ENCODE measurements at regions not wholly inside any gene's neighbourhood (a gene's known extent, or its start where the extent isn't known, plus 50 kb on each side); places are given as distances from the start of the nearest gene placed in this dataset.

- no peak for DNase-seq (ENCODE audit: low read depth, low spot score)
Measured at GRCh38 chr3:160163229-160163878, 61.9 kb upstream of the C3orf80 start.

DNA sequence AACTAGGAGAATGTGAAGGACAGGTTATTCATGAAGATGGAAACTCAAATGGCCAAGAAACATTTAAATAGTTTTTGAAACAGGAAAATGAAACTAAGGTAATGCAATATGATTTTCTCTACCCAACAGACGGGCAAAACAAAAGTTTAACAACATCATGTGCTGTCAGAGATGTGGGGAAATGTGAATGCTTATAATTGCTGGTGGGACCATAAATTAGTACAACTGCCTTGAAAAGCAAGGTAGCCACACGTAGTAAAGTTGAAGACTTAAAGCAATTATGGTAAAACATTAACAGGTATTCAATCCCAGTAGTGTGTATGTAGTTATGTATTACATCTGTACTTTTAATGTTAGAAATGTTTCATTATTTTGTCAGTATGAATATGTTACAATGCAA lies 57.0 kb upstream of the C3orf80 start:
- no peak for DNase-seq (ENCODE audit: low read depth, low spot score)

DNA sequence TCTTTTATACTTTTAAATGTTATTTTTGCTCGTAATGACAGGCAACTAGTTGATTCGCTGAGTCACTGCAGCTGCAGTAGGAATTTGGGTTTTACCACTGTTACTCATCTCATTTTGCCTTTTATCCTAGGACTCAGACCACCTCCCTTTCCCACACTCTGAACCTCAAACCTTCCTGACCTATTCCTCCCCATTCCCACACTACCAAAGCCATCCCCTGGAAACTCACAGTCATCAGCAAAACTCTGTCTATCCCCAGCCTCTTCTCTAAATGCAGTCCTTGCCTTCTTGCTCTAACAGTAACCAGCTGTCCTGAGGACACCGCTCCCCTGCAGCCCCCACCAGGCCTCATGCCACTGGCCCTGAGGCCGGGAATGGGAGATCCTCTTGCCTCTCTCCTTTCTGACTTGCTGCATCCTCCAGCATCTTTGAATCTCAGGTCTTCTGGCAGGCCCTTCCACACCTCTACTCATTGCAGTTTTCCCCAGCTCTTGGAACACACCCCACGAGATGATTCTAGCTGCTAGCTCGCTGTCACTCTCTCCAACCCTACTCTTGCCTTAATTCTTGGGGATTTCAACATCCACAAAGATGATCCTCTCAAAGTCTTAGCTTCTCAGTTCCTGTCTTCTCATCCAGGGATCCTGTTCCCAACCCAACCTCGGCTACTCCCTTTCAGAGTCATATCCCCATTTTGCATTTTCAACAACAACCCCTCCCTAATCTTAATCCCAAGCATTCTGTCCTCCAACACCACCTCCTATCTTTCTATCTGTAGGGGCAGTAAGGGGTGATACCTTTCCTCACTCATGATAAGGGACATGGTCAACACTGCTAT lies 55.9 kb upstream of the C3orf80 start:
- DNase-seq (ENCODE audit: low read depth, low spot score) = no peak

DNA sequence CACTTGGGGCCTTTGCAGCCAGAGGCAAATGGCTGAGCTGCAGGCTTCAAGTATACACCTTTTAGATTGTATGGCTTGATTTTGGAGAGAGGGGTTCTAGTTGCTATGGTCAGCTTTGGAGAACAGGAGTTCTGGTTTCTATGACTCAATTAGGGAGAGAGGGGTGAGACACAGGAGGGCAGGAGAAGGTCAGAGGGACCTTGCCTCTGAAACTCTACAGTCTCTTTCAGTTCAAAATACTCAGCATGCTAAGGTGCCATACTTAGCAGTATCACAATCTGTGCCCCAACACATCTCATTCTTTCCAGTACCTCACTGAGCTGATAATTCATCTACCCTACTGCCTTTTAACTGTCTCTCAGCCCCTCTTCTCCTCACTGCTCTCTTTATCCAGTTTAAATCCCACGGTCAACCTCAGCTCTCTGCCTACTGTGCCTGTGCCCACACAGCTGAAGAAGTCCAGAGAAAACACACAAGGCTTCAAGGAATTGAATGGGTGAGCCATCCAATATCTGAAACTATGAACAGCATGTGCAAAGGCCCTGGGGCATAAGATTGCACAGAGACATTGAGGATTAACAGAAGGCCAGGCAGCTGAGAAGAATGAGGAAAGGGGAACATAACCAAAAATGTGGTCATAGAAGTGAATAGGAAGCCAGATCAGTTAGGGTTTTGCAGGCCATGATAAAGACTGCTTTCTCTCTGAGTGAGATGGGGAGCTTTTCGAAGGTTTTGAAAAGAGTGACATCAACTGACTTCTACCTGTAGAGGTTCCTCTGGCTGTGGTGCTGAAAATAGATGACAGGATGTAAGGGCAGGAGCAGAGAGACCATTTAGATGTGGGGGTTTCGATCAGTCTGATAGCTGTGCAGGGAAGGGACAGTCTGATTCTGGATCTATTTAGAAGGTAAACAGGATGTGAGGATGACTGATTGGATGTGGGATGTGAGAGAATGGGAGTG lies 54.5 kb upstream of the C3orf80 start:
- no peak for DNase-seq (ENCODE audit: low read depth, low spot score)

DNA sequence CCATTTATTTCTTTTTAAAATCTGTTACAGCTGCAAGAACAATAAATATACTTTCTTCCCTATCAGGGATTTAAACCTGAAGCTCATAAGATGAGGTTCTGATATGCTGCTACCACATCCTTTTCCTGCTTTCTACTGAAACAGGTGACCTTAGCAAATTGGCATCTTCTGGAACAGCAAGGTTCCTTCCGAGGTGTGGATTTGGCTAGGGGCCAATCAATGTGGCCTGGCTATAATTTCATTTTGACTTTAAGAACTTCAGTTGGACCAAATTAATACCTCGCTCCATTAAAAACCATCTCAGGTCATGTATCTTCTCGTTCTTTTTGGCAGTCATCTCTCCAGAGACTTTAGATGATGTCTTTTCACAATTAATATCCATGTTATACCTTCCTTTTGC lies 53.4 kb upstream of the C3orf80 start:
- no peak for DNase-seq (ENCODE audit: low read depth, low spot score)

DNA sequence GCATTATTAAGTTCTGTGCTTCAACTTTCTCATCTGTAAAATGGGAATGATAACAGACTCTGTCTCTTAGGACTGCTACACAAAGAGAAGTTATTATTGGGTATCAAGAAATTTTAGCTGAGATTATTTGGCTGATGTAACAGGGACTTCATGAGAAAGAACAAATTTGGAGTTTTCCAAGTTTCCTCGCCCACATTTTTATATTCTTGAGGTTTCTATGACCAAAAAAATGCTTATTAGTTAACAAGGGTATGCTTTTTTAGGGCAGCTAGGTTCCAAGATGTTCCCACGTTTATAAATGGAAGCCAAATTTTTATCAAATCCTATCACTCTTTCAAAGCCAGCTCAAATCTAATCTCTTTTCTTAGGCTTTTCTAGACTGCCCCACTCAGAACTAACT lies 50.6 kb upstream of the C3orf80 start:
- no peak for DNase-seq (ENCODE audit: low read depth, low spot score)
